NCI-H1436 treated with DMSO at 0.1 percent for 48 hours (cell line): ENCODE measurements at regions not wholly inside any gene's neighbourhood (a gene's known extent, or its start where the extent isn't known, plus 50 kb on each side); places are given as distances from the start of the nearest gene placed in this dataset.
A peak's percentile ranks its signal among the peaks of the same experiment; 100 is the strongest.

Experiments used
- DNase-seq: peaks from one replicate; lab custom pipeline; 2025; lab: John Stamatoyannopoulos, UW

GRCh38 chr6:6918216-6918983 lies 189.4 kb upstream of the RREB1 start:
- DNase-seq: no peak

GRCh38 chr6:6919173-6919572 lies 188.6 kb upstream of the RREB1 start:
- no peak for DNase-seq

GRCh38 chr6:6920114-6920986 lies 187.4 kb upstream of the RREB1 start:
- DNase-seq: no peak

GRCh38 chr6:6920987-6921313 lies 186.8 kb upstream of the RREB1 start:
- no peak for DNase-seq

- DNase-seq: no peak
These were observed 185.6 kb upstream of the RREB1 start for GRCh38 chr6:6922166-6922565.

- no peak for DNase-seq
These were observed 184.2 kb upstream of the RREB1 start for GRCh38 chr6:6923605-6924004.

GRCh38 chr6:6924708-6925107 lies 183.1 kb upstream of the RREB1 start:
- no peak for DNase-seq

GRCh38 chr6:6925391-6926164 lies 182.2 kb upstream of the RREB1 start:
- DNase-seq: no peak

- no peak for DNase-seq
These were observed 180.9 kb upstream of the RREB1 start for GRCh38 chr6:6926856-6927255.

- no peak for DNase-seq
These were observed 180.0 kb upstream of the RREB1 start for GRCh38 chr6:6927521-6928361.

- DNase-seq: no peak
These were observed 177.4 kb upstream of the RREB1 start for GRCh38 chr6:6930223-6930880.

- DNase-seq: no peak
These were observed 176.4 kb upstream of the RREB1 start for GRCh38 chr6:6931071-6932025.

GRCh38 chr6:6932341-6932740 lies 175.4 kb upstream of the RREB1 start:
- DNase-seq: no peak

GRCh38 chr6:6932968-6933367 lies 174.8 kb upstream of the RREB1 start:
- no peak for DNase-seq

- no peak for DNase-seq
These were observed 167.4 kb upstream of the RREB1 start for GRCh38 chr6:6940031-6941025.

GRCh38 chr6:6941201-6941600 lies 166.6 kb upstream of the RREB1 start:
- no peak for DNase-seq

GRCh38 chr6:6942091-6942490 lies 165.7 kb upstream of the RREB1 start:
- no peak for DNase-seq

GRCh38 chr6:6942831-6943230 lies 164.9 kb upstream of the RREB1 start:
- DNase-seq: peak; percentile 78

GRCh38 chr6:6943421-6943820 lies 164.3 kb upstream of the RREB1 start:
- DNase-seq: no peak
